ENCODE measurements at regions not wholly inside any gene's neighbourhood (a gene's known extent, or its start where the extent isn't known, plus 50 kb on each side); places are given as distances from the start of the nearest gene placed in this dataset.

DNA sequence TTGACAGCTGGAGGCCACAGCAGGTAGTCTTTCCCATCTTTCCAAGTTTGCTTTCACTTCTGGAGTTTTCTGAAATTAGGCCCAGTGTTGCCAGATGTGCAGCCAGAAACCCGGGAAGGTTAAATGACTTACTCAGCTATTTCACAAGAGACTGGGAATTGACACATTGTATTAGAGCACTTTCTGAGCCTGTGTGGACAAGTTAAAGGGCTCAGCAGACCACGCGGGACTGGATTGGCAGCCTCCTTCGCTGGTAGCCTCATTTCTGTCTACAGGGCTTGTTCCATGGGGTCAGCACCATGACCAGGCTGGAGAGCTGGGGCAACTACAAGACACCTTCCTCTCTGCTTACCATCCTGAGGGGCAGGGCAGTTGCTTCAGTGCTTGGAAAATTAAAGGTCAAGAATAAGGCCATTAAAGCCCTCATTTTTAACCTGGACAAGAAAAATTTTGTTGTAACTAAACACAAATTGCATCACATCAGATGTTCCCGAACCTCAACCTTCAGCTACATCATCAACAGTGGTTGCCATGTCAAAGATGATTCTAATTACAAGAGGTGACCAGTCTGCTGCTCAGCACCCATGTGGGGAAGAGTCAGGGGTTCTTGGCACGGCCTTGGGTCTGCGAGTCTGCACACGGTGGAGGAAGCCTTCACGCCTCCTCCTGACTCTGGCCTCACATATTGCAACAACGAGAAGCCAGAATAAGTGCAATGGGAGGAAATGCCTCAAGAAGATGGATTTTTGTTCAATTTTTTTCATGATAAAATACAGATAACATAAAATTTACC is 279.5 kb upstream of the RAB6C start:
- intact Hi-C loops (cut with DNase I): no loop called here
- WGBS, 2 donors: 79 to 86% methylated on average over 10 of the region's 10 CpGs
- Histone ChIP-seq H3K36me3 (replicated peaks in 1 of 2; ENCODE audit: insufficient read depth in 1 of 2, low read depth in 2 of 2) (no peaks in the 10 kb centered on the region), H3K9me3 (no peaks in the 10 kb centered on the region), H3K4me3 (no peak overlapping the region), H3K4me1 (no peaks in the 10 kb centered on the region), H3K27me3 (no peaks in the 10 kb centered on the region), H3K27ac (no peak overlapping the region)
- no peak for ATAC-seq
- no peak for TF ChIP-seq POLR2A (IDR thresholded peaks at IDR 0.05)
- TF ChIP-seq, protein P1, sequence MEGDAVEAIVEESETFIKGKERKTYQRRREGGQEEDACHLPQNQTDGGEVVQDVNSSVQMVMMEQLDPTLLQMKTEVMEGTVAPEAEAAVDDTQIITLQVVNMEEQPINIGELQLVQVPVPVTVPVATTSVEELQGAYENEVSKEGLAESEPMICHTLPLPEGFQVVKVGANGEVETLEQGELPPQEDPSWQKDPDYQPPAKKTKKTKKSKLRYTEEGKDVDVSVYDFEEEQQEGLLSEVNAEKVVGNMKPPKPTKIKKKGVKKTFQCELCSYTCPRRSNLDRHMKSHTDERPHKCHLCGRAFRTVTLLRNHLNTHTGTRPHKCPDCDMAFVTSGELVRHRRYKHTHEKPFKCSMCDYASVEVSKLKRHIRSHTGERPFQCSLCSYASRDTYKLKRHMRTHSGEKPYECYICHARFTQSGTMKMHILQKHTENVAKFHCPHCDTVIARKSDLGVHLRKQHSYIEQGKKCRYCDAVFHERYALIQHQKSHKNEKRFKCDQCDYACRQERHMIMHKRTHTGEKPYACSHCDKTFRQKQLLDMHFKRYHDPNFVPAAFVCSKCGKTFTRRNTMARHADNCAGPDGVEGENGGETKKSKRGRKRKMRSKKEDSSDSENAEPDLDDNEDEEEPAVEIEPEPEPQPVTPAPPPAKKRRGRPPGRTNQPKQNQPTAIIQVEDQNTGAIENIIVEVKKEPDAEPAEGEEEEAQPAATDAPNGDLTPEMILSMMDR (IDR thresholded peaks at IDR 0.05): no peak
- DNase-seq: no peak

DNA sequence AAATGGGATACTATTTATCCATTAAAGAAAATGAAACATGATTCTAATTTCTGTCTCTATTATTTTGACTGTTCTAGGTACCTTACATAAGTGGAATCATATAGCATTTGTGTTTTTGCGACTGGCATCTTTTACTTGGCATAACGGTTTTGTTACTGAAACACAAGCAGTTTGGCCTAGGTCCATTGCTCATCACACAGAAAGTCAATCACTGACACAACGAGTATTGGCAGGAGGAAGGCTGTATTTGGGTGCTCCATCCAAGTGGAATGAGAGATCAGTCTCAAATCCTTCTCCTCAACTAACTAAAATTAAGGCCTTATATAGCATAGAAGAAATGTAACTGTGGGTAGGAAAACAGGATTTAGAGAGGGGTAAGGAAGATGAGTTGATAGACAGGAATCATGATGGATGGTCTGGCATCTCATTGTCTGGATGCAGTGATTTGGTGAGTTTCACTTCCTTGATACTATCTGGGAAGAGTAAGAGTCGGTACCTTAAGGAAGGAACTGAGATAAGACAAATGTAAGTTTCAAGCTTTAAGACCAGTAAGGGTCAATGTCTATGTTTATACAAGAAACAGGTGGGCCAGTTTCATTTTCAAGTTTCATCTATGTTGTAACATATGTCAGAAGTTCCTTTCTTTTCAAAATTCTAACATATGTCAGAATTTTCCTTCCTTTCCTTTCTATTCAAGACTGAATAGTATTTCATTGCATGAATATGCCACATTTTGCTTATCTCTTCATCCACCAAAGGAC is 276.9 kb upstream of the RAB6C start:
- no peaks in the 10 kb centered on the region for H3K36me3 ChIP-seq (replicated peaks in 1 of 2; ENCODE audit: insufficient read depth in 1 of 2, low read depth in 2 of 2)
- no peak for ATAC-seq
- no peak for DNase-seq
- no peaks in the 10 kb centered on the region for H3K27me3 ChIP-seq
- WGBS, 2 donors: 78 to 82% methylated on average over 4 of the region's 4 CpGs
- TF ChIP-seq POLR2A (IDR thresholded peaks at IDR 0.05): no peak
- TF ChIP-seq, protein P1 (IDR thresholded peaks at IDR 0.05): no peak
- intact Hi-C loops (cut with DNase I): no loop called here
- no peaks in the 10 kb centered on the region for H3K4me1 ChIP-seq
- H3K27ac ChIP-seq: no peak overlapping the region
- no peak overlapping the region for H3K4me3 ChIP-seq
- H3K9me3 ChIP-seq: no peaks in the 10 kb centered on the region

DNA sequence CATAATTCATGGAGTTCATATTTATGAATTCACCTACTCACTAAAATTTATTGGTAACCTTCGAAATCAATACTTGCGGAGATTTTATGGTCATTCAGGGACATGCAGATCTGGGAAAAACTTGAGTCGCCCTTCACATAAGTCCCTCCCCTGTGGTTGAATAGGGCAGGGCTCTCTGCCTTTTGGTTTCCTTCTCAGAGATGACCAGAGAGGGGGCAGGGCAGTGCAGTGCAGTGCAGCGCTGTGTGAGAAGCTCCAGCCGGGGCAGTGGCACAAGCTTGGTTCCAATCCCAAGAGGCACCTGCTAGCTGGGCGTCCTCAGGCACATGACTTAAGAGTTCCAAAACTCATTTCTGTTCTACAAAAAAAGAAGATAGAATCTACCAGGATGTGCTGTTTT is 274.4 kb upstream of the RAB6C start:
- WGBS, 2 donors: 65 to 79% methylated on average over 6 of the region's 6 CpGs
- Histone ChIP-seq H3K36me3 (replicated peaks in 1 of 2; ENCODE audit: insufficient read depth in 1 of 2, low read depth in 2 of 2) (no peaks in the 10 kb centered on the region), H3K27ac (no peak overlapping the region), H3K4me1 (no peaks in the 10 kb centered on the region), H3K27me3 (no peaks in the 10 kb centered on the region), H3K4me3 (no peak overlapping the region), H3K9me3 (no peaks in the 10 kb centered on the region)
- intact Hi-C loops (cut with DNase I): no loop called here
- TF ChIP-seq, protein P1 (IDR thresholded peaks at IDR 0.05): no peak
- TF ChIP-seq POLR2A (IDR thresholded peaks at IDR 0.05): no peak
- ATAC-seq (no peak), DNase-seq (no peak)

DNA sequence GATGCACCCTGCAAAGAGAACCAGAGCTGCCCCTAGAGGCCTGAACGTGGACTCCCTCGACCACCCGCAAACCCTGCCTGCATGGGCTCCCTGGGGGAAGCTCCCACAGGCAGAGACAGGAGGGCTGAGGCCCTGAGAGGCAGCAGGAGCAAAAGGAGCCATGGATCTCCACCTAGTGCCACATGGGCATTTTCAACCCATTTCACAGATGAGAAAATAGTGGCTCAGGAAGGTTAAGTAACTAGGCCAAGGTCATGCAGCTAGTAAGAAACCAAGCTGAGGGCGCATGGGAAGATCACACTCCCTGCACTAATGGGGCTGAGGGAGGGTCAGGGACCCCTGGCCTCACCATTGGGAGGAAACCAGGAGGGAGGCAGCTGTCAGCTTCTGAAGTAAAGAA is 271.7 kb upstream of the RAB6C start:
- Histone ChIP-seq H3K4me1 (no peaks in the 10 kb centered on the region), H3K9me3 (no peaks in the 10 kb centered on the region), H3K36me3 (replicated peaks in 1 of 2; ENCODE audit: insufficient read depth in 1 of 2, low read depth in 2 of 2) (no peaks in the 10 kb centered on the region), H3K27me3 (no peaks in the 10 kb centered on the region), H3K27ac (no peak overlapping the region), H3K4me3 (no peak overlapping the region)
- DNase-seq (no peak), ATAC-seq (no peak)
- intact Hi-C loops (cut with DNase I): no loop called here
- TF ChIP-seq, protein P1 (IDR thresholded peaks at IDR 0.05): no peak
- no peak for TF ChIP-seq POLR2A (IDR thresholded peaks at IDR 0.05)
- WGBS, 2 donors: 82% methylated on average over 4 of the region's 4 CpGs
